HG03159 (cell line): ENCODE measurements at regions not wholly inside any gene's neighbourhood (a gene's known extent, or its start where the extent isn't known, plus 50 kb on each side); places are given as distances from the start of the nearest gene placed in this dataset.

Source experiments
- ATAC-seq: cut with Tn5 transposase; IDR thresholded peaks from one replicate; pipeline ENCODE4 v1.9.1; 2021; ENCODE audit warnings: mild to moderate bottlenecking, moderate library complexity; ENCODE audit not compliant: unreplicated experiment

GRCh38 chr4:188804861-188805260 lies 665.6 kb downstream of the TRIML1 start:
- ATAC-seq: no peak

GRCh38 chr4:188811121-188811520 lies 671.9 kb downstream of the TRIML1 start:
- ATAC-seq: no peak

- no peak for ATAC-seq
These were observed 673.4 kb downstream of the TRIML1 start for GRCh38 chr4:188812644-188813043.

GRCh38 chr4:188818300-188818699 lies 679.1 kb downstream of the TRIML1 start:
- no peak for ATAC-seq

- ATAC-seq: no peak
These were observed 680.0 kb downstream of the TRIML1 start for GRCh38 chr4:188819233-188819632.

GRCh38 chr4:188821500-188821899 lies 682.3 kb downstream of the TRIML1 start:
- no peak for ATAC-seq

- ATAC-seq: no peak
These were observed 683.5 kb downstream of the TRIML1 start for GRCh38 chr4:188822698-188823097.

- ATAC-seq: no peak
These were observed 685.3 kb downstream of the TRIML1 start for GRCh38 chr4:188824553-188824952.

- ATAC-seq: no peak
These were observed 687.2 kb downstream of the TRIML1 start for GRCh38 chr4:188826393-188826792.

GRCh38 chr4:188839704-188840103 lies 700.5 kb downstream of the TRIML1 start:
- no peak for ATAC-seq

- no peak for ATAC-seq
These were observed 702.3 kb downstream of the TRIML1 start for GRCh38 chr4:188841523-188841922.

GRCh38 chr4:188854436-188854835 lies 715.2 kb downstream of the TRIML1 start:
- no peak for ATAC-seq

GRCh38 chr4:188858696-188859095 lies 719.5 kb downstream of the TRIML1 start:
- no peak for ATAC-seq

GRCh38 chr4:188864741-188865140 lies 725.5 kb downstream of the TRIML1 start:
- ATAC-seq: no peak

- no peak for ATAC-seq
These were observed 728.6 kb downstream of the TRIML1 start for GRCh38 chr4:188867796-188868195.

GRCh38 chr4:188869581-188869980 lies 730.3 kb downstream of the TRIML1 start:
- no peak for ATAC-seq

- no peak for ATAC-seq
These were observed 733.6 kb downstream of the TRIML1 start for GRCh38 chr4:188872809-188873208.

- no peak for ATAC-seq
These were observed 737.6 kb downstream of the TRIML1 start for GRCh38 chr4:188876881-188877280.

GRCh38 chr4:188879598-188879997 lies 740.4 kb downstream of the TRIML1 start:
- ATAC-seq: no peak

- ATAC-seq: no peak
These were observed 748.7 kb downstream of the TRIML1 start for GRCh38 chr4:188887905-188888304.

GRCh38 chr4:188892837-188893236 lies 753.6 kb downstream of the TRIML1 start:
- no peak for ATAC-seq

GRCh38 chr4:188903986-188904385 lies 764.7 kb downstream of the TRIML1 start:
- no peak for ATAC-seq

- ATAC-seq: no peak
These were observed 765.4 kb downstream of the TRIML1 start for GRCh38 chr4:188904617-188905016.

GRCh38 chr4:188905248-188905647 lies 766.0 kb downstream of the TRIML1 start:
- ATAC-seq: no peak
